Neural progenitor cell (in vitro differentiated cells): ENCODE measurements at regions not wholly inside any gene's neighbourhood (a gene's known extent, or its start where the extent isn't known, plus 50 kb on each side); places are given as distances from the start of the nearest gene placed in this dataset.

Source experiments
- DNase-seq: peaks from one replicate; pipeline ENCODE4 v3.0.0-alpha.2; 2016; ENCODE audit warnings: low spot score
- H2AFZ ChIP-seq: fragments of 200-600 bp; sonication (generic); replicated peaks from 2 replicates; pipeline ENCODE4 v1.6.1; 2016; ENCODE audit warnings: antibody characterized with exemption
- H3F3A ChIP-seq: fragments of 200-600 bp; sonication (generic); 2 replicates; pipeline ENCODE4 v1.6.1; 2016; ENCODE audit warnings: antibody characterized with exemption, low read depth
- H3K27ac ChIP-seq: fragments of 200-600 bp; sonication (generic); 2 replicates; pipeline ENCODE4 v1.5.1; 2016; ENCODE audit warnings: mild to moderate bottlenecking
- H3K27me3 ChIP-seq: fragments of 200-600 bp; sonication (generic); 2 replicates; pipeline ENCODE4 v1.6.1; 2016; ENCODE audit warnings: mild to moderate bottlenecking, moderate library complexity
- H3K36me3 ChIP-seq: fragments of 200-600 bp; sonication (generic); 2 replicates; pipeline ENCODE4 v1.5.1; 2016
- H3K4me1 ChIP-seq: fragments of 200-600 bp; sonication (generic); 2 replicates; pipeline ENCODE4 v1.6.1; 2016; ENCODE audit warnings: mixed run types
- H3K4me2 ChIP-seq: fragments of 200-600 bp; sonication (generic); 2 replicates; pipeline ENCODE4 v1.6.1; 2016
- H3K4me3 ChIP-seq: fragments of 200-600 bp; sonication (generic); 2 replicates; pipeline ENCODE4 v1.5.1; 2016
- H3K79me2 ChIP-seq: fragments of 200-600 bp; sonication (generic); 2 replicates; pipeline ENCODE4 v1.6.1; 2016; ENCODE audit warnings: low read depth
- H3K9ac ChIP-seq: fragments of 200-600 bp; sonication (generic); 2 replicates; pipeline ENCODE4 v1.6.1; 2016
- H3K9me3 ChIP-seq: fragments of 200-600 bp; sonication (generic); 2 replicates; pipeline ENCODE4 v1.5.1; 2016; ENCODE audit warnings: low read depth
- H4K20me1 ChIP-seq: fragments of 200-600 bp; sonication (generic); 2 replicates; pipeline ENCODE4 v1.6.1; 2016; ENCODE audit warnings: low read depth
- H3K27ac Mint-ChIP-seq: 3 replicates; pipeline ENCODE4 v1.8.0; 2021; ENCODE audit warnings: mixed read lengths
- H3K27me3 Mint-ChIP-seq: 2 replicates; pipeline ENCODE4 v1.8.0; 2022; ENCODE audit warnings: low read depth, mild to moderate bottlenecking, inconsistent platforms, moderate library complexity, mixed read lengths; ENCODE audit not compliant: insufficient read depth
- H3K36me3 Mint-ChIP-seq: 3 replicates; pipeline ENCODE4 v1.8.0; 2021; ENCODE audit warnings: mixed read lengths
- H3K4me1 Mint-ChIP-seq: 3 replicates; pipeline ENCODE4 v1.8.0; 2021; ENCODE audit warnings: mixed read lengths
- H3K4me3 Mint-ChIP-seq: 3 replicates; pipeline ENCODE4 v1.8.0; 2021; ENCODE audit warnings: mild to moderate bottlenecking, moderate library complexity, mixed read lengths
- H3K9me3 Mint-ChIP-seq: 3 replicates; pipeline ENCODE4 v1.8.0; 2020; ENCODE audit warnings: mixed read lengths
- EZH2 ChIP-seq: fragments of 200-600 bp; sonication (generic); IDR thresholded peaks from 2 replicates; pipeline ENCODE4 v1.6.1; 2017; ENCODE audit warnings: antibody characterized with exemption, mild to moderate bottlenecking, moderate library complexity
- EZH2phosphoT487 ChIP-seq: fragments of 200-600 bp; sonication (generic); IDR thresholded peaks from 2 replicates; pipeline ENCODE4 v1.6.1; 2017; ENCODE audit warnings: antibody characterized with exemption
- TF ChIP-seq, protein P1 (sequence below): fragments of 200-600 bp; sonication (generic); IDR thresholded peaks from 2 replicates; pipeline ENCODE4 v1.5.1; 2017; ENCODE audit warnings: antibody characterized with exemption, mild to moderate bottlenecking

DNA sequence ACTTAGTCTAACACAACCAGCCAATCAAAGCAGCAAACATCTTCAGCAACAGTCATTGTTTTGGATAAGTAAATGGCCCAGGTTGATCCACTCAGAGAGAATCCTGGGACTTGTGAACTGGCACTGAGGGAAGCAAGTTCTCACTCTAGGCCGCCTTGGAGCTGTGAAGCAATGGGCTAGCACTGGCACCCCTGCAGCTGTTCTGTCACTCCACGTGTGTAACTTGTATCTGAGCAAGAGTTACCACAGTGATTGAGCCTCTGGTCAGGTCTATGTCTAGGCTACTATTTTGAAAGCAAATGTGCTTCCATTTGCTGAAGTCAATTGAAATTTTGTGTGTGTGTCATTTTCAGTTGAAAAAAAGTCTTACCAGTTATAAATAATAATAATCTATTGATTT lies 57.2 kb upstream of the HS3ST1 start:
- no peaks in the 10 kb centered on the region for H3K36me3 Mint-ChIP-seq
- no peaks in the 10 kb centered on the region for H3K9me3 ChIP-seq
- no peaks in the 10 kb centered on the region for H3K27me3 Mint-ChIP-seq
- H3K79me2 ChIP-seq, result no peaks in the 10 kb centered on the region
- H4K20me1 ChIP-seq, result no peaks in the 10 kb centered on the region
- no peak overlapping the region for H2AFZ ChIP-seq
- H3K9ac ChIP-seq, result no peak overlapping the region
- no peak overlapping the region for H3K4me3 Mint-ChIP-seq
- no peak overlapping the region for H3K4me2 ChIP-seq
- no peaks in the 10 kb centered on the region for H3K27me3 ChIP-seq
- no peak overlapping the region for H3K4me3 ChIP-seq
- no peaks in the 10 kb centered on the region for H3F3A ChIP-seq
- H3K4me1 ChIP-seq, result no peaks in the 10 kb centered on the region
- TF ChIP-seq EZH2 (no peak), EZH2phosphoT487 (no peak)
- TF ChIP-seq, protein P1, sequence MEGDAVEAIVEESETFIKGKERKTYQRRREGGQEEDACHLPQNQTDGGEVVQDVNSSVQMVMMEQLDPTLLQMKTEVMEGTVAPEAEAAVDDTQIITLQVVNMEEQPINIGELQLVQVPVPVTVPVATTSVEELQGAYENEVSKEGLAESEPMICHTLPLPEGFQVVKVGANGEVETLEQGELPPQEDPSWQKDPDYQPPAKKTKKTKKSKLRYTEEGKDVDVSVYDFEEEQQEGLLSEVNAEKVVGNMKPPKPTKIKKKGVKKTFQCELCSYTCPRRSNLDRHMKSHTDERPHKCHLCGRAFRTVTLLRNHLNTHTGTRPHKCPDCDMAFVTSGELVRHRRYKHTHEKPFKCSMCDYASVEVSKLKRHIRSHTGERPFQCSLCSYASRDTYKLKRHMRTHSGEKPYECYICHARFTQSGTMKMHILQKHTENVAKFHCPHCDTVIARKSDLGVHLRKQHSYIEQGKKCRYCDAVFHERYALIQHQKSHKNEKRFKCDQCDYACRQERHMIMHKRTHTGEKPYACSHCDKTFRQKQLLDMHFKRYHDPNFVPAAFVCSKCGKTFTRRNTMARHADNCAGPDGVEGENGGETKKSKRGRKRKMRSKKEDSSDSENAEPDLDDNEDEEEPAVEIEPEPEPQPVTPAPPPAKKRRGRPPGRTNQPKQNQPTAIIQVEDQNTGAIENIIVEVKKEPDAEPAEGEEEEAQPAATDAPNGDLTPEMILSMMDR, result no peak
- no peaks in the 10 kb centered on the region for H3K36me3 ChIP-seq
- no peak for DNase-seq
- H3K27ac ChIP-seq, result no peak overlapping the region
- H3K9me3 Mint-ChIP-seq, result no peaks in the 10 kb centered on the region
- H3K27ac Mint-ChIP-seq, result no peak overlapping the region
- H3K4me1 Mint-ChIP-seq, result no peaks in the 10 kb centered on the region

- H2AFZ ChIP-seq, result no peak overlapping the region
- H3K4me1 Mint-ChIP-seq, result no peaks in the 10 kb centered on the region
- H3K4me3 Mint-ChIP-seq, result no peak overlapping the region
- no peaks in the 10 kb centered on the region for H3K9me3 ChIP-seq
- DNase-seq, result no peak
- H3K27me3 ChIP-seq, result no peaks in the 10 kb centered on the region
- no peak for TF ChIP-seq EZH2
- TF ChIP-seq EZH2phosphoT487, result no peak
- TF ChIP-seq, protein P1, result no peak
- no peaks in the 10 kb centered on the region for H3F3A ChIP-seq
- no peaks in the 10 kb centered on the region for H3K36me3 ChIP-seq
- H3K9me3 Mint-ChIP-seq, result no peaks in the 10 kb centered on the region
- H3K79me2 ChIP-seq, result no peaks in the 10 kb centered on the region
- no peaks in the 10 kb centered on the region for H3K36me3 Mint-ChIP-seq
- no peaks in the 10 kb centered on the region for H4K20me1 ChIP-seq
- no peak overlapping the region for H3K4me2 ChIP-seq
- H3K9ac ChIP-seq, result no peak overlapping the region
- no peak overlapping the region for H3K4me3 ChIP-seq
- H3K27me3 Mint-ChIP-seq, result no peaks in the 10 kb centered on the region
- no peak overlapping the region for H3K27ac Mint-ChIP-seq
- H3K4me1 ChIP-seq, result no peaks in the 10 kb centered on the region
- no peak overlapping the region for H3K27ac ChIP-seq
Measured at GRCh38 chr4:11484531-11484930, 55.8 kb upstream of the HS3ST1 start.

GRCh38 chr4:11483046-11483445 lies 54.4 kb upstream of the HS3ST1 start:
- Mint-ChIP-seq H3K27me3 (no peaks in the 10 kb centered on the region), H3K9me3 (no peaks in the 10 kb centered on the region), H3K36me3 (no peaks in the 10 kb centered on the region), H3K4me3 (no peak overlapping the region), H3K4me1 (no peaks in the 10 kb centered on the region), H3K27ac (no peak overlapping the region)
- Histone ChIP-seq H3K9me3 (no peaks in the 10 kb centered on the region), H3K4me3 (no peak overlapping the region), H3K27ac (no peak overlapping the region), H3K4me1 (no peaks in the 10 kb centered on the region), H2AFZ (no peak overlapping the region), H3K79me2 (no peaks in the 10 kb centered on the region), H3F3A (no peaks in the 10 kb centered on the region), H3K9ac (no peak overlapping the region), H4K20me1 (no peaks in the 10 kb centered on the region), H3K36me3 (no peaks in the 10 kb centered on the region), H3K4me2 (no peak overlapping the region), H3K27me3 (no peaks in the 10 kb centered on the region)
- TF ChIP-seq EZH2 (no peak), EZH2phosphoT487 (no peak)
- TF ChIP-seq, protein P1, result no peak
- DNase-seq, result no peak

- H3K9me3 ChIP-seq, result no peaks in the 10 kb centered on the region
- H4K20me1 ChIP-seq, result no peaks in the 10 kb centered on the region
- no peaks in the 10 kb centered on the region for H3K4me1 ChIP-seq
- no peak for DNase-seq
- TF ChIP-seq EZH2 (no peak), EZH2phosphoT487 (no peak)
- TF ChIP-seq, protein P1, result no peak
- no peak overlapping the region for H3K4me3 Mint-ChIP-seq
- H3K36me3 ChIP-seq, result no peaks in the 10 kb centered on the region
- H3K4me1 Mint-ChIP-seq, result no peaks in the 10 kb centered on the region
- H3K27me3 Mint-ChIP-seq, result no peaks in the 10 kb centered on the region
- H3K27ac Mint-ChIP-seq, result no peak overlapping the region
- no peaks in the 10 kb centered on the region for H3K79me2 ChIP-seq
- no peaks in the 10 kb centered on the region for H3F3A ChIP-seq
- H2AFZ ChIP-seq, result no peak overlapping the region
- no peaks in the 10 kb centered on the region for H3K36me3 Mint-ChIP-seq
- H3K9ac ChIP-seq, result no peak overlapping the region
- no peak overlapping the region for H3K4me3 ChIP-seq
- H3K9me3 Mint-ChIP-seq, result no peaks in the 10 kb centered on the region
- no peaks in the 10 kb centered on the region for H3K27me3 ChIP-seq
- no peak overlapping the region for H3K4me2 ChIP-seq
- H3K27ac ChIP-seq, result no peak overlapping the region
Measured at GRCh38 chr4:11480683-11481082, 52.0 kb upstream of the HS3ST1 start.
